SK-N-SH (cell line): ENCODE measurements at regions not wholly inside any gene's neighbourhood (a gene's known extent, or its start where the extent isn't known, plus 50 kb on each side); places are given as distances from the start of the nearest gene placed in this dataset.

Source experiments
- CTCF ChIA-PET: fragments of 300-600, 350-600 bp; formaldehyde crosslinking; extraction: SDS; loops from one replicate; lab custom pipeline; 2021; lab: Yijun Ruan, JAX
- POLR2A ChIA-PET: fragments of 350-600 bp; sonication (Branson Sonifier 250); formaldehyde crosslinking; extraction: SDS; loops from one replicate; lab custom pipeline; 2020; ENCODE audit warnings: antibody characterized with exemption, inconsistent platforms; lab: Yijun Ruan, JAX
- DNase-seq: peaks from one replicate; pipeline ENCODE4 v3.0.0; 2012
- H2AFZ ChIP-seq: fragments of 200-600 bp; sonication (generic); 2 replicates; pipeline ENCODE4 v1.8.1; 2016; ENCODE audit warnings: antibody characterized with exemption, mild to moderate bottlenecking, low read depth
- H3F3A ChIP-seq: fragments of 200-600 bp; sonication (generic); replicated peaks from 2 replicates; pipeline ENCODE3; 2016; ENCODE audit warnings: antibody characterized with exemption, mild to moderate bottlenecking; ENCODE audit not compliant: insufficient read depth
- H3K27ac ChIP-seq, 2 experiments: fragments of 200-500 bp in 1 of 2; fragments of 200-600 bp in 1 of 2; sonication (Bioruptor generic) in 1 of 2; sonication (generic), shearing (Covaris generic) in 1 of 2; 2 replicates each; pipeline versions ENCODE4 v1.5.1 to v1.6.1; 2014 to 2016; ENCODE audit warnings: low read depth in 2 of 2, inconsistent platforms in 1 of 2, low read length in 1 of 2, mild to moderate bottlenecking in 1 of 2, mixed read lengths in 1 of 2
- H3K27me3 ChIP-seq: fragments of 200-600 bp; sonication (generic), shearing (Covaris generic); 2 replicates; pipeline ENCODE4 v1.6.1; 2016; ENCODE audit warnings: mixed run types; ENCODE audit not compliant: insufficient read depth
- H3K36me3 ChIP-seq, 2 experiments: fragments of 200-500 bp in 1 of 2; fragments of 200-600 bp in 1 of 2; sonication (Bioruptor generic) in 1 of 2; sonication (generic) in 1 of 2; replicated peaks in 1 of 2; 2 replicates each; pipeline versions ENCODE3 to v1.5.1; 2014 to 2016; ENCODE audit warnings: low read length in 1 of 2, mild to moderate bottlenecking in 1 of 2; ENCODE audit not compliant: insufficient read depth in 2 of 2, control insufficient read depth in 1 of 2
- H3K4me1 ChIP-seq, 2 experiments: fragments of 200-500 bp in 1 of 2; fragments of 200-600 bp in 1 of 2; sonication (Bioruptor generic) in 1 of 2; sonication (generic), shearing (Covaris generic) in 1 of 2; 2 replicates each; pipeline versions ENCODE4 v1.5.1 to v1.6.1; 2014 to 2016; ENCODE audit warnings: low read depth in 1 of 2, low read length in 1 of 2, mixed run types in 1 of 2; ENCODE audit not compliant: insufficient read depth in 2 of 2, control insufficient read depth in 1 of 2
- H3K4me2 ChIP-seq: fragments of 200-600 bp; sonication (generic), shearing (Covaris generic); 2 replicates; pipeline ENCODE4 v1.6.1; 2017; ENCODE audit warnings: mixed run types
- H3K4me3 ChIP-seq, 2 experiments: fragments of 200-500 bp in 1 of 2; fragments of 200-600 bp in 1 of 2; sonication (Bioruptor generic) in 1 of 2; sonication (generic), shearing (Covaris generic) in 1 of 2; 2 replicates each; pipeline versions ENCODE4 v1.5.1 to v1.8.1; 2014 to 2016; ENCODE audit warnings: low read depth in 2 of 2, inconsistent platforms in 1 of 2, low read length in 1 of 2, mild to moderate bottlenecking in 1 of 2, mixed read lengths in 1 of 2, moderate library complexity in 1 of 2
- H3K79me2 ChIP-seq: fragments of 200-600 bp; sonication (generic); 2 replicates; pipeline ENCODE4 v1.8.1; 2017; ENCODE audit warnings: mild to moderate bottlenecking; ENCODE audit not compliant: insufficient read depth
- H3K9ac ChIP-seq: fragments of 200-600 bp; sonication (generic); 2 replicates; pipeline ENCODE4 v1.6.1; 2017; ENCODE audit warnings: mixed run types
- H3K9me2 ChIP-seq: fragments of 200-600 bp; sonication (generic); 2 replicates; pipeline ENCODE4 v1.6.1; 2017; ENCODE audit warnings: mixed run types
- H3K9me3 ChIP-seq: fragments of 200-600 bp; sonication (generic); 2 replicates; pipeline ENCODE4 v1.6.1; 2017; ENCODE audit warnings: mixed run types, mild to moderate bottlenecking, moderate library complexity
- H4K20me1 ChIP-seq: fragments of 200-600 bp; sonication (generic); 2 replicates; pipeline ENCODE4 v1.6.1; 2017; ENCODE audit warnings: mild to moderate bottlenecking, mixed run types; ENCODE audit not compliant: insufficient read depth
- CHD2 ChIP-seq: fragments of 150-350 bp; IDR thresholded peaks from 2 replicates; pipeline ENCODE4 v1.6.1; 2018; ENCODE audit warnings: low read length; ENCODE audit not compliant: partially characterized antibody
- EP300 ChIP-seq, 2 experiments: IDR thresholded peaks; 2 replicates each; pipeline versions ENCODE4 v1.4.0 to v1.6.1; 2012; ENCODE audit warnings: borderline replicate concordance in 1 of 2, low read depth in 1 of 2, low read length in 1 of 2
- FOSL2 ChIP-seq: IDR thresholded peaks from 2 replicates; pipeline ENCODE4 v1.4.0; 2012; ENCODE audit warnings: low read depth, mild to moderate bottlenecking, moderate library complexity, borderline replicate concordance
- FOXM1 ChIP-seq: IDR thresholded peaks from 2 replicates; pipeline ENCODE4 v1.4.0; 2012; ENCODE audit warnings: low read depth, mild to moderate bottlenecking
- GABPA ChIP-seq: IDR thresholded peaks from 2 replicates; pipeline ENCODE4 v1.4.0; 2012; ENCODE audit warnings: low read depth, mild to moderate bottlenecking
- GATA2 ChIP-seq: sonication (generic); formaldehyde crosslinking; IDR thresholded peaks from 2 replicates; pipeline ENCODE4 v1.5.0; 2020; ENCODE audit warnings: mild to moderate bottlenecking, missing genetic modification reagents
- IRF3 ChIP-seq: fragments of 150-350 bp; IDR thresholded peaks from 2 replicates; pipeline ENCODE4 v1.6.1; 2016; ENCODE audit warnings: mild to moderate bottlenecking, low read depth, low read length
- JUND ChIP-seq: IDR thresholded peaks from 2 replicates; pipeline ENCODE4 v1.4.0; 2012
- MEF2A ChIP-seq: IDR thresholded peaks from 2 replicates; pipeline ENCODE4 v1.4.0; 2012; ENCODE audit warnings: low read depth, borderline replicate concordance
- MXI1 ChIP-seq: IDR thresholded peaks from 2 replicates; pipeline ENCODE4 v1.6.1; 2012; ENCODE audit warnings: mild to moderate bottlenecking, low read depth, low read length, improper control_type of control experiment
- NFIC ChIP-seq: IDR thresholded peaks from 2 replicates; pipeline ENCODE4 v1.4.0; 2012; ENCODE audit warnings: borderline replicate concordance
- POLR2AphosphoS5 ChIP-seq: IDR thresholded peaks from 2 replicates; pipeline ENCODE4 v1.6.1; 2012; ENCODE audit warnings: low read depth, low read length
- RAD21 ChIP-seq: IDR thresholded peaks from 2 replicates; pipeline ENCODE4 v1.6.1; 2012; ENCODE audit warnings: mild to moderate bottlenecking, low read length
- SIN3A ChIP-seq: IDR thresholded peaks from 2 replicates; pipeline ENCODE4 v1.6.1; 2012; ENCODE audit warnings: low read depth, mild to moderate bottlenecking, low read length, moderate library complexity, borderline replicate concordance
- SMC3 ChIP-seq: IDR thresholded peaks from 2 replicates; pipeline ENCODE4 v1.6.1; 2012; ENCODE audit warnings: low read depth, low read length, improper control_type of control experiment
- TAF1 ChIP-seq: IDR thresholded peaks from 2 replicates; pipeline ENCODE4 v1.6.1; 2012; ENCODE audit warnings: low read depth, mild to moderate bottlenecking, low read length, moderate library complexity, borderline replicate concordance
- TEAD4 ChIP-seq: IDR thresholded peaks from 2 replicates; pipeline ENCODE4 v1.4.0; 2012; ENCODE audit warnings: mild to moderate bottlenecking, borderline replicate concordance; ENCODE audit not compliant: insufficient read depth
- YY1 ChIP-seq: IDR thresholded peaks from 2 replicates; pipeline ENCODE4 v1.4.0; 2012; ENCODE audit warnings: low read depth, mild to moderate bottlenecking
- WGBS: methylation state at CpG from one replicate; pipeline ENCODE4 v1.1.6; 2017; ENCODE audit warnings: low lambda C conversion rate; 5-methylcytosine and 5-hydroxymethylcytosine counted together
- TF ChIP-seq, protein P1 (sequence below): IDR thresholded peaks from 2 replicates; pipeline ENCODE4 v1.4.0; 2012; ENCODE audit warnings: low read depth, borderline replicate concordance
- TF ChIP-seq, protein P2 (sequence below): fragments of 150-350 bp; IDR thresholded peaks from 2 replicates; pipeline ENCODE4 v1.6.1; 2017; ENCODE audit warnings: antibody characterized with exemption, low read length, low read depth, borderline replicate concordance

- POLR2A ChIA-PET, result no interaction called here
- Histone ChIP-seq H3K4me2 (no peak overlapping the region), H4K20me1 (no peaks in the 10 kb centered on the region), H3K27ac (no peak overlapping the region), H3K9ac (no peak overlapping the region), H3K4me3 (no peak overlapping the region), H3K9me2 (no peaks in the 10 kb centered on the region), H3K9me3 (no peaks in the 10 kb centered on the region), H3K4me1 (no peaks in the 10 kb centered on the region), H3K36me3 (no peaks in the 10 kb centered on the region), H3K79me2 (no peaks in the 10 kb centered on the region), H3K27me3 (no peaks in the 10 kb centered on the region), H3F3A (no peaks in the 10 kb centered on the region), H2AFZ (no peak overlapping the region)
- TF ChIP-seq, protein P1, sequence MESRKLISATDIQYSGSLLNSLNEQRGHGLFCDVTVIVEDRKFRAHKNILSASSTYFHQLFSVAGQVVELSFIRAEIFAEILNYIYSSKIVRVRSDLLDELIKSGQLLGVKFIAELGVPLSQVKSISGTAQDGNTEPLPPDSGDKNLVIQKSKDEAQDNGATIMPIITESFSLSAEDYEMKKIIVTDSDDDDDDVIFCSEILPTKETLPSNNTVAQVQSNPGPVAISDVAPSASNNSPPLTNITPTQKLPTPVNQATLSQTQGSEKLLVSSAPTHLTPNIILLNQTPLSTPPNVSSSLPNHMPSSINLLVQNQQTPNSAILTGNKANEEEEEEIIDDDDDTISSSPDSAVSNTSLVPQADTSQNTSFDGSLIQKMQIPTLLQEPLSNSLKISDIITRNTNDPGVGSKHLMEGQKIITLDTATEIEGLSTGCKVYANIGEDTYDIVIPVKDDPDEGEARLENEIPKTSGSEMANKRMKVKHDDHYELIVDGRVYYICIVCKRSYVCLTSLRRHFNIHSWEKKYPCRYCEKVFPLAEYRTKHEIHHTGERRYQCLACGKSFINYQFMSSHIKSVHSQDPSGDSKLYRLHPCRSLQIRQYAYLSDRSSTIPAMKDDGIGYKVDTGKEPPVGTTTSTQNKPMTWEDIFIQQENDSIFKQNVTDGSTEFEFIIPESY, result no peak
- no peak for TF ChIP-seq YY1
- CTCF ChIA-PET, result no interaction called here
- DNase-seq, result no peak
- WGBS, result 4% methylated on average over 3 of the region's 3 CpGs
Measured at GRCh38 chr3:144463911-144464310, 492.3 kb downstream of the DIPK2A start.

- DNase-seq, result no peak
- Histone ChIP-seq H4K20me1 (no peaks in the 10 kb centered on the region), H2AFZ (no peak overlapping the region), H3K27me3 (no peaks in the 10 kb centered on the region), H3K4me3 (no peak overlapping the region), H3F3A (no peaks in the 10 kb centered on the region), H3K9me2 (no peaks in the 10 kb centered on the region), H3K9me3 (no peaks in the 10 kb centered on the region), H3K36me3 (no peaks in the 10 kb centered on the region), H3K4me2 (no peak overlapping the region), H3K9ac (no peak overlapping the region), H3K4me1 (no peaks in the 10 kb centered on the region), H3K79me2 (no peaks in the 10 kb centered on the region), H3K27ac (no peak overlapping the region)
- ChIA-PET CTCF (no interaction called here), POLR2A (no interaction called here)
- TF ChIP-seq SIN3A (no peak), GATA2 (CRISPR knock-in tag) (no peak), FOSL2 (no peak), IRF3 (no peak), RAD21 (no peak), NFIC (no peak), FOXM1 (no peak), JUND (no peak), SMC3 (no peak), CHD2 (no peak), MXI1 (no peak), POLR2AphosphoS5 (no peak), TAF1 (no peak), TEAD4 (no peak), GABPA (no peak), EP300 (IDR thresholded peaks at IDR 0.05; ENCODE audit: borderline replicate concordance in 1 of 2, low read depth in 1 of 2, low read length in 1 of 2) (no peak), MEF2A (no peak)
- TF ChIP-seq, protein P2, sequence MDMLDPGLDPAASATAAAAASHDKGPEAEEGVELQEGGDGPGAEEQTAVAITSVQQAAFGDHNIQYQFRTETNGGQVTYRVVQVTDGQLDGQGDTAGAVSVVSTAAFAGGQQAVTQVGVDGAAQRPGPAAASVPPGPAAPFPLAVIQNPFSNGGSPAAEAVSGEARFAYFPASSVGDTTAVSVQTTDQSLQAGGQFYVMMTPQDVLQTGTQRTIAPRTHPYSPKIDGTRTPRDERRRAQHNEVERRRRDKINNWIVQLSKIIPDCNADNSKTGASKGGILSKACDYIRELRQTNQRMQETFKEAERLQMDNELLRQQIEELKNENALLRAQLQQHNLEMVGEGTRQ, result no peak
- TF ChIP-seq, protein P1, result no peak
- WGBS, result 0% methylated on average over 1 of the region's 1 CpG
Measured at GRCh38 chr3:144466114-144466513, 494.5 kb downstream of the DIPK2A start.
